HG03196 (cell line): ENCODE measurements at regions not wholly inside any gene's neighbourhood (a gene's known extent, or its start where the extent isn't known, plus 50 kb on each side); places are given as distances from the start of the nearest gene placed in this dataset.

Experiments used
- ATAC-seq: cut with Tn5 transposase; IDR thresholded peaks from one replicate; pipeline ENCODE4 v1.9.1; 2021; ENCODE audit not compliant: unreplicated experiment

DNA sequence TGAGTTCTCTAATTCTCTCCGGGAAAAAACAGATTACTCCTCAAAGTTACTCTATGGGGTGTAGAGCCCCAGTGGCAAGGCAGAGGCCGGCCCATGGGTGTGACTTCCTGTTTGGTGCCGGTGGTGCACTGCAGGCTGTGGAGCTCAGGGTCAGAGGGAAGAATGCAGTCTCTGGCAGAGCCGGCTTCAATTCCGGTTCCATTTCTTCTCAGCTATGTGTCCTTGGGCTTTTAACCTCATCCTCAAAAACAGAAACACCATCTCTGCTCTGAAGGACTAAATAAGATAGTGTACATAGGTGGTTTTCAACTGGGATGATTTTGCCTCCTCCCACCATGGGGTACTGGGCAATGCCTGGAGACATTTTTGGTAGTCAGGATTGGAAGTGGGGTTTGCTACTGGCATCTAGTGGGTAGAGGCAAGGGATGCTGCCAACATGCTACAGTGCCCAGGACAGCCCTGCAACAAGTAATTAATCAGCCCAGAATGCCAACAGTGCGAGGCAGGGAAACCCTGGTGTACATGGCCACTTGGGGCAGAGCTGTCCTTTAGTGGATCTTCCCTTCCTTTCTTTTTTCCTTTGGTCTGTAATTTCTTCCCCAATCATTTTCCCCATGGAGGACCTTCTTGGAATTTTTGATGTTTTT lies 81.2 kb downstream of the INSIG2 start:
- ATAC-seq: no peak

DNA sequence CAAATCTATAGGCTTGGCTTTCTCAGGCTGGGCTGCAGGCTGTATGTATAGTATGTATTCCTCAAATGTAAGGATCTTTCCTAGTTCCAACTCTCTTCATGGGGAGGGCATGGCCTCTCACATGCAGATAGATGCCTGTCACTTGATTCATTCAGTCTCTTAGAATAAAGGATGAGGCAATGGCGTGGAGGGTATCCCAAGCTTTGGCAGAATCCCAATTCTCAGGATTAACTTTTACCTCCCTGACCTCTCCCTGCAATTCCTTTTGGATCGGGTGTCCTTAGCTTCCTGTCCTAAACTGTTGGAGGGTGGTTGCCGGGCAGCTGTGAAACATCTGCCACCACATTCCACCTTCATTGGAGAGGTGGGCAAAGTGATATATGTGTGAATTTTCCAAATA lies 80.3 kb downstream of the INSIG2 start:
- ATAC-seq: no peak

DNA sequence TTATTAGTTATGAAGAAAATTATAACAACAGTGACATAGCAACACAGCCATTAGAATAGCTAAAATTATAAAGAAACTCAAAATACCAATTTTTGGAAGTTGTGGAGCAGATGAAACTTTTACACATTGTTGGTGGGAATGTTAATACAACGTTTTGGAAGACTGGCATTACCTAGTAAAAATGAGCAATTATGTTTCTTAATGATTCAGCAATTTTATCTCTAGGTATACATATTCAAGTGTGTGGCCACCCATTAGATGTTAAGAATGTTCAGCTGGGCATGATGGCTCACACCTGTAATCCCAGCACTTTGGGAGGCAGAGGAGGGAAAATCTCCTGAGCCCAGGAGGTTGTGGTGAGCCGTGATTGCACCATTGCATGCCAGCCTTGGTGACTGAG lies 78.8 kb downstream of the INSIG2 start:
- ATAC-seq: no peak

DNA sequence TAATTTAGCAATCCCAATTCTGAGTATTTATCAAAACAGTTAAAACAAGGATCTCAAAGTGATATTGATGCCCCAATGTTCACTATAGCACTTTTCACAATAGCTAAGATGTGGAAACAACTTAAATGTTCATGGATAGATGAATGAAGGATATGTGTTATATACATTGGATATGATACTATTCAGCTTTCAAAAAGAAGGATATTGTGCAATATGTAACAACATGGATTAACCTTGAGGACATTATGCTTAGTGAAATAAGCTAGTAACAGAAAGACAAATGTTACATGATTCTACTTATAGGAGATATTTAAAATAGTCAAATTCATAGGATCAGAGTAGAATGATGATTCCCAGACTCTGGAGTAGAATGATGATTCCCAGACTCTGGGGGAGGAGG lies 78.0 kb downstream of the INSIG2 start:
- ATAC-seq: no peak

DNA sequence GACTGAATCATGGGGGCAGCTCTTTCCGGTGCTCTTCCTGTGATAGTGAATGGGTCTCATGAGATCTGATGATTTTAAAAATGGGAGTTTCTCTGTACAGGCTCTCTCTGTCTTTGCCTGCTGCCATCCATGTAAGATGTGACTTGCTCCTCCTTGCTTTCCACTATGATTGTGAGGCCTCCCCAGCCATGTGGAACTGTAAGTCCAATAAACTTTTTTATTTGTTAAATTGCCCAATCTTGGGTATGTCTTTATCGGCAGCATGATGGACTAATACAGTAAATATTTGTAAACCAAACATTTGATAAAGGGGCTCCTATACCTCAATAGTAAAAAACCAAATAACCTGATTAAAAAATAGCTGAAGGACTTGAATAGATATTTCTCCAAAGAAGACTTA lies 77.3 kb downstream of the INSIG2 start:
- ATAC-seq: no peak
